Activated CD4-positive, alpha-beta T cell treated with anti-CD3 and anti-CD28 coated beads, Interleukin-2, amount 50 U/mL, for 16 hours (primary cell): ENCODE measurements at regions not wholly inside any gene's neighbourhood (a gene's known extent, or its start where the extent isn't known, plus 50 kb on each side); places are given as distances from the start of the nearest gene placed in this dataset.

Experiments used
- DNase-seq: peaks from one replicate; pipeline ENCODE4 v3.0.0-alpha.2; 2020

- no peak for DNase-seq
Observed at GRCh38 chr3:55218577-55218976, 268.5 kb downstream of the WNT5A start.

- DNase-seq = no peak
Observed at GRCh38 chr3:55207744-55208143, 279.4 kb downstream of the WNT5A start.

GRCh38 chr3:55205990-55206389, 278.1 kb upstream of the LRTM1 start:
- no peak for DNase-seq

GRCh38 chr3:55204417-55204816, 276.6 kb upstream of the LRTM1 start:
- DNase-seq = no peak

- no peak for DNase-seq
Observed at GRCh38 chr3:55203546-55203945, 275.7 kb upstream of the LRTM1 start.

- DNase-seq = no peak
Observed at GRCh38 chr3:55203006-55203405, 275.1 kb upstream of the LRTM1 start.

GRCh38 chr3:55202326-55202725, 274.5 kb upstream of the LRTM1 start:
- DNase-seq = no peak

GRCh38 chr3:55201779-55202178, 273.9 kb upstream of the LRTM1 start:
- DNase-seq = no peak

- DNase-seq = no peak
Observed at GRCh38 chr3:55200906-55201305, 273.0 kb upstream of the LRTM1 start.

GRCh38 chr3:55198554-55198953, 270.7 kb upstream of the LRTM1 start:
- no peak for DNase-seq

- DNase-seq = no peak
Observed at GRCh38 chr3:55197021-55197420, 269.2 kb upstream of the LRTM1 start.

GRCh38 chr3:55196495-55196894, 268.6 kb upstream of the LRTM1 start:
- DNase-seq = no peak

GRCh38 chr3:55194376-55194775, 266.5 kb upstream of the LRTM1 start:
- DNase-seq = no peak

- DNase-seq = no peak
Observed at GRCh38 chr3:55191911-55192775, 264.3 kb upstream of the LRTM1 start.

GRCh38 chr3:55190331-55190730, 262.5 kb upstream of the LRTM1 start:
- DNase-seq = no peak

GRCh38 chr3:55189359-55189801, 261.5 kb upstream of the LRTM1 start:
- DNase-seq = no peak

GRCh38 chr3:55185380-55185779, 257.5 kb upstream of the LRTM1 start:
- DNase-seq = no peak

- DNase-seq = no peak
Observed at GRCh38 chr3:55183201-55183600, 255.3 kb upstream of the LRTM1 start.

GRCh38 chr3:55180936-55181535, 253.2 kb upstream of the LRTM1 start:
- peak; percentile 11 for DNase-seq

GRCh38 chr3:55180161-55180560, 252.3 kb upstream of the LRTM1 start:
- no peak for DNase-seq

GRCh38 chr3:55178336-55178735, 250.5 kb upstream of the LRTM1 start:
- DNase-seq = no peak

- DNase-seq = no peak
Observed at GRCh38 chr3:55177749-55178148, 249.9 kb upstream of the LRTM1 start.

GRCh38 chr3:55175423-55175822, 247.6 kb upstream of the LRTM1 start:
- no peak for DNase-seq

GRCh38 chr3:55174747-55175146, 246.9 kb upstream of the LRTM1 start:
- no peak for DNase-seq

- no peak for DNase-seq
Observed at GRCh38 chr3:55173504-55173903, 245.6 kb upstream of the LRTM1 start.
